Breast epithelium (tissue), 4 donors: ENCODE measurements at regions not wholly inside any gene's neighbourhood (a gene's known extent, or its start where the extent isn't known, plus 50 kb on each side); places are given as distances from the start of the nearest gene placed in this dataset.

Source experiments
- DNase-seq, 2 donors: peaks; one replicate each; pipeline ENCODE4 v3.0.0-alpha.2; 2019; ENCODE audit warnings: low spot score in 2 of 2
- H3K27ac ChIP-seq, 2 donors: fragments of 200-600 bp; sonication (generic) in 1 of 2; one replicate each; pipeline ENCODE4 v1.5.1; 2016 to 2019; ENCODE audit warnings: mild to moderate bottlenecking in 1 of 2
- H3K27me3 ChIP-seq, 2 donors: fragments of 200-600 bp; sonication (generic) in 1 of 2; one replicate each; pipeline versions ENCODE4 v1.5.1 to v1.6.0; 2017 to 2019; ENCODE audit warnings: control low read depth in 1 of 2, mild to moderate bottlenecking in 1 of 2
- H3K36me3 ChIP-seq: fragments of 200-600 bp; one replicate; pipeline ENCODE4 v1.5.1; 2019
- H3K4me1 ChIP-seq, 2 donors: fragments of 200-600 bp; sonication (generic); one replicate each; pipeline ENCODE4 v1.5.1; 2016 to 2019; ENCODE audit warnings: control low read depth in 1 of 2
- H3K4me3 ChIP-seq, 3 donors: fragments of 200-600 bp; sonication (generic); 1 replicate in 2 of 3; 2 replicates in 1 of 3; pipeline ENCODE4 v1.5.1; 2016 to 2019; ENCODE audit warnings: mild to moderate bottlenecking in 3 of 3, moderate library complexity in 2 of 3
- H3K9me3 ChIP-seq, 2 donors: fragments of 200-600 bp; sonication (generic) in 1 of 2; one replicate each; pipeline ENCODE4 v1.5.1; 2016 to 2019; ENCODE audit warnings: control low read depth in 1 of 2
- POLR2A ChIP-seq: fragments of 450-650 bp; IDR thresholded peaks from one replicate; pipeline ENCODE4 v1.6.1; 2016; ENCODE audit warnings: antibody characterized with exemption, mild to moderate bottlenecking, moderate library complexity
- POLR2AphosphoS5 ChIP-seq, 3 donors: sonication (generic); formaldehyde crosslinking; IDR thresholded peaks; one replicate each; pipeline ENCODE4 v1.6.1; 2017; ENCODE audit warnings: antibody characterized with exemption in 3 of 3
- intact Hi-C: fragments of 100-400 bp; cut with DNase I; formaldehyde crosslinking; loops from one replicate; pipeline ENCODE4 v1.15.1; 2023; ENCODE audit warnings: low total_unique reads
- TF ChIP-seq, protein P1 (sequence below), 3 donors: fragments of 450-650 bp; IDR thresholded peaks; one replicate each; pipeline ENCODE4 v1.5.1; 2016 to 2017; ENCODE audit warnings: antibody characterized with exemption in 3 of 3, mild to moderate bottlenecking in 3 of 3, moderate library complexity in 3 of 3

DNA sequence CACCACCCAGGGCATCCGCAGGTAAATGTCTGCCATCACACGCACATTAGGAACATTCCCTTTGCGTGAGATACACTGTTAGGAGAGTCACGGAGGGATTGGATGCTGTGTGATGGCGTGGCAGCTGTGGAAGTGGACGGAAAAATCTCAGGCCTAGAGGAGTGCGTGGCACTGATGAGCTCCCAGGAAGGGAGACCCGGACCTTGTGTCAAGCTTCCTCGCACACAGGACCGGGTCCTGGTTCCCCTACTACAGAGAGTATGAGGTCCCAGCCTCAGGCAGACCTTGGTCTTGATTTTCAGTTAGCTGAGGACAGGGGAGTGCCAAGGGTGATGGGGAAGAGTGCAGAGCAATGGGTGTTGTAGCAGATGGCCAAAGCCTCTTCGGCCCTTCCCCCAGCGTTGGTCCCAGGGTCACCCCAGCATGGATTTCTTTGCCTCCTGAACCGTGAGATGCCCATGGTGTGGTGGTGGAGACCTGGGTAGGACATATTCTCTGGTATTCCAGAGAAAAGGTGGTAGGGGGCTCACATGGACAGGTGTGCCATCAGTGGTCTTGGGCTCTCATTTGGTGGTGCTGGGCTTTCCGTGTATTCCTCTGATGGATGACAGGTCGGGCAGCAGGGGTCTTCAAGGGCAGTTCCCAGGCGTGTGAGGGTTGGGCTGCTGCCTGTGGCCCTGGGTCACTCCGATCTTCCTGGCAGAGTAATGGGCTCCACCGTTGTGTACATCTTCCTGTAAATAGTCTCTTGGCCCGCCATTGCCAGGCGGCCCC, 105.1 kb downstream of the SNRPN start:
- peak in 1 of 2 donors; percentile 27 for DNase-seq
- no peak for TF ChIP-seq POLR2A
- TF ChIP-seq, protein P1, sequence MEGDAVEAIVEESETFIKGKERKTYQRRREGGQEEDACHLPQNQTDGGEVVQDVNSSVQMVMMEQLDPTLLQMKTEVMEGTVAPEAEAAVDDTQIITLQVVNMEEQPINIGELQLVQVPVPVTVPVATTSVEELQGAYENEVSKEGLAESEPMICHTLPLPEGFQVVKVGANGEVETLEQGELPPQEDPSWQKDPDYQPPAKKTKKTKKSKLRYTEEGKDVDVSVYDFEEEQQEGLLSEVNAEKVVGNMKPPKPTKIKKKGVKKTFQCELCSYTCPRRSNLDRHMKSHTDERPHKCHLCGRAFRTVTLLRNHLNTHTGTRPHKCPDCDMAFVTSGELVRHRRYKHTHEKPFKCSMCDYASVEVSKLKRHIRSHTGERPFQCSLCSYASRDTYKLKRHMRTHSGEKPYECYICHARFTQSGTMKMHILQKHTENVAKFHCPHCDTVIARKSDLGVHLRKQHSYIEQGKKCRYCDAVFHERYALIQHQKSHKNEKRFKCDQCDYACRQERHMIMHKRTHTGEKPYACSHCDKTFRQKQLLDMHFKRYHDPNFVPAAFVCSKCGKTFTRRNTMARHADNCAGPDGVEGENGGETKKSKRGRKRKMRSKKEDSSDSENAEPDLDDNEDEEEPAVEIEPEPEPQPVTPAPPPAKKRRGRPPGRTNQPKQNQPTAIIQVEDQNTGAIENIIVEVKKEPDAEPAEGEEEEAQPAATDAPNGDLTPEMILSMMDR (IDR thresholded peaks at IDR 0.05), result no peak
- TF ChIP-seq POLR2AphosphoS5 (IDR thresholded peaks at IDR 0.05), result no peak
- H3K27ac ChIP-seq, result no peak overlapping the region

DNA sequence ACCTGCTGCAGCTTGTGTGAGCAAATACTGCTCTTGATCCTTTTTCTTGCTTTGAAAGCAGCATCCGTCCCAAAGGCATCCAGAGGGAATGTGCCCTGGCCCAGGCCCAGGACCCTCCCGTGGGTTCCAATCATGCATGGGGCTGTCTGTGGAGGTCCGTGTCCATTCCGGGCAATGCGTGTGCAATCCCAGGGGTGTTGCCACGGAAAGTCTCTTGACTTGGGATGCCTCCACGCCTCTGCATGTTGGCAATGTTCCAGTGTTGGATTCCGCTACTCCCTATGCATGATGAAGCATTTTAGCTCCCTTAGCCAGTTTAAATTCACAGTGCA, 105.7 kb downstream of the SNRPN start:
- H3K36me3 ChIP-seq, result peaks cover 59% of the 10 kb centered on the region
- no peak for TF ChIP-seq POLR2AphosphoS5 (IDR thresholded peaks at IDR 0.05)
- TF ChIP-seq POLR2A, result no peak
- TF ChIP-seq, protein P1 (IDR thresholded peaks at IDR 0.05), result no peak
- H3K27ac ChIP-seq, result no peak overlapping the region
- no peaks in the 10 kb centered on the region for H3K4me1 ChIP-seq
- peak overlapping the region in 1 of 3 donors; percentile 19 for H3K4me3 ChIP-seq
- no peaks in the 10 kb centered on the region for H3K27me3 ChIP-seq
- peak in 1 of 2 donors; percentile 39 for DNase-seq
- intact Hi-C loops, result no loop called here
- peaks cover 100% of the 10 kb centered on the region in 2 donors for H3K9me3 ChIP-seq

More for the DNA sequence above, 105.1 kb downstream of the SNRPN start:
- peaks cover 100% of the 10 kb centered on the region in 2 donors for H3K9me3 ChIP-seq
- no peaks in the 10 kb centered on the region for H3K4me1 ChIP-seq
- intact Hi-C loops, result no loop called here
- H3K36me3 ChIP-seq, result peaks cover 64% of the 10 kb centered on the region
- no peaks in the 10 kb centered on the region for H3K27me3 ChIP-seq
- H3K4me3 ChIP-seq, result peak overlapping the region in 1 of 3 donors; percentile 19

DNA sequence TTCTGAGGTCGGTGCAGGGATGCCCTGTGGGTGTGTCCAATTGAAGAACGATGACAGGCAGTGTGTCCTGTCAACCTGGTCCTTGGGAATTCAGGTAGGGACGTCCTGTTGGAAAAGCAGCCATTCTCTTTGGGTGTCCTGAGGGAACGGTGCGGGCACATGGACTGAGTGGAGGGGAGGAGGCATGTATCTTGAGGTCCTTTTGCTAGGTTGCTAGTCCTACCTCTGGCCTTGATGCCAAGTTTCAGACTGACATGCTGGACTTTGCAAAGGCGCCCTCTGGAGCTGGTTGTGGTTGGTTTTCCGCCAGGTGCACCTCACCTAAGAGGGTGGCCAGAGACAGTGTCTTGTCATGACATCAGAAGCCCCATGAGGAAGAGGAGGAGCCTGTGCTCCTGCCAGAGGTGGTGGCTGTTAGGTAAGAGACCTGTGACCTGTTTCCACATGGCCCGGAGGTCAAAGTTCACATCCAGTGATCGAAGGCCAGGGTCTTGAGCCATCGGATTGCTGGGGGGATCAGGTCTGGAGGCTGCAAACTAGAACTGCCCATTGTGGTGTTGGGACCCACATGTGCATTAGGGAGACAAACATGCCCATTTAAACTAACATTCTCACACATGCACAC, 106.3 kb downstream of the SNRPN start:
- TF ChIP-seq POLR2A, result no peak
- TF ChIP-seq, protein P1 (IDR thresholded peaks at IDR 0.05), result no peak
- no peak for TF ChIP-seq POLR2AphosphoS5 (IDR thresholded peaks at IDR 0.05)
- intact Hi-C loops, result no loop called here
- H3K36me3 ChIP-seq, result peaks cover 54% of the 10 kb centered on the region
- DNase-seq, result peak in 1 of 2 donors; percentile 14
- peaks cover 100% of the 10 kb centered on the region in 2 donors for H3K9me3 ChIP-seq
- no peaks in the 10 kb centered on the region for H3K27me3 ChIP-seq
- no peak overlapping the region for H3K27ac ChIP-seq
- H3K4me1 ChIP-seq, result no peaks in the 10 kb centered on the region
- peak overlapping the region in 1 of 3 donors; percentile 22 for H3K4me3 ChIP-seq

DNA sequence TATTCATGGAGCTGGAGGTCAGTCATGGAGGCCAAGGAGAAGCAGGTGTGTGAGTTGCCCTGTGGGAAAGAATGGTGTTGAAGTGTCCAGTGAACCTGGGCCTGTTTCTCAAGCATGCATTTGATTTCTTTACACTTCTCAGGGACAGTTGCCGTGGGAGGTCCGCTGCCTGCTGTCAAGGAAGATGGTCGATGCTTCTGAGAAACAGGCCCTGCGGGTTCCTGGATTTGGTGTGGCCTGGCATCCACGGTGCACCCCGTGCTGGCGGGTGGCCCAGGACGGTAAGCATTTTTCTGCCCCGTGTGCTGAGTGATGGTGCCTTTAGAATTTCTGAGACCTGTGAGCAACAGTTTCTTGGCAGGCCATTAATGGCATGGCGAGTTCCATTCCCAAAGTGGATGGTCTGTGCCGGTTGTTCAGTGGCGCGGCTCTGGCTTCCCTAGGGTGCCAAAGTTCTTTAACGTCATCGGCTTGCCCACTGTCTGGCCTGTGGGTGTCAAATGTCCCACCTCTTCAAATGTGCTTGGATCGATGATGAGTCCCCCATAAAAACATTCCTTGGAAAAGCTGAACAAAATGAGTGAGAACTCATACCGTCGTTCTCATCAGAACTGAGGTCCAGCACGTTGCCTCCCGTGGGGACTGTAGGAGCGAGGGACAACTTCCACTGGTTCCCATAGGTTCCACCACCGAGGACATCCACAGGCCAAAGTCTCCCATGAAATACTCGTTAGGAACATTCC, 107.2 kb downstream of the SNRPN start:
- peaks cover 100% of the 10 kb centered on the region in 2 donors for H3K9me3 ChIP-seq
- H3K4me3 ChIP-seq, result peak overlapping the region in 1 of 3 donors; percentile 22

More for the DNA sequence above, 107.2 kb downstream of the SNRPN start:
- H3K27me3 ChIP-seq, result no peaks in the 10 kb centered on the region
- intact Hi-C loops, result no loop called here
- H3K4me1 ChIP-seq, result no peaks in the 10 kb centered on the region
- peaks cover 49% of the 10 kb centered on the region for H3K36me3 ChIP-seq
- TF ChIP-seq POLR2A (no peak), POLR2AphosphoS5 (IDR thresholded peaks at IDR 0.05) (no peak)
- TF ChIP-seq, protein P1 (IDR thresholded peaks at IDR 0.05), result no peak
- DNase-seq, result peak in 1 of 2 donors; percentile 33
- H3K27ac ChIP-seq, result no peak overlapping the region
